ENCODE measurements at regions not wholly inside any gene's neighbourhood (a gene's known extent, or its start where the extent isn't known, plus 50 kb on each side); places are given as distances from the start of the nearest gene placed in this dataset.

DNA sequence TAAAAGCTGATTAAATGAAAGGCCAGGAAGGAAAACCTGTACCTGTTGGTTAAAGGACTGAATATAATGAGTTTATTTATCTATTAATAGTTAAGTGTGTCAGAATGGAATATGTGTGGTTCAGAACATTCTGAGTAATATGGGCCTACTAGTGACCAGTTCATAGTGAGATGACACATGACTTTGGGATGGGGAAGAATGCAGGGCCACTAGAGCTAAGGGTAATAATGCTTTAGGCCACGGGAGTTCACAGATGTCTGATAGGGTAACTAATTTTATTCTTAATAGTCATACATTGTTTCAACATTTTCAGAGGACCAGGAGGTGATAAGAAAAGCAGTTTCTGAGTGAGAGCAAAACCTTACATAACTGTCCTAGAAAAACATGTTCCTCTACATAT, 247.8 kb upstream of the OR4E1 start:
- Histone ChIP-seq H3K4me1 (ENCODE audit: control insufficient read depth in 2 of 2, insufficient read depth in 2 of 2, low read length in 2 of 2) (peaks cover 35 to 49% of the 10 kb centered on the region in 2 donors), H3K79me2 (ENCODE audit: control insufficient read depth, insufficient read depth, low read length) (no peaks in the 10 kb centered on the region), H2AFZ (ENCODE audit: insufficient read depth, low read depth, low read length, poor library complexity, severe bottlenecking) (no peak overlapping the region), H3K4me2 (replicated peaks; ENCODE audit: low read depth, low read length, poor library complexity, severe bottlenecking) (no peak overlapping the region), H3K27me3 (replicated peaks in 1 of 4; ENCODE audit: control extremely low read depth in 1 of 4, control insufficient read depth in 3 of 4, insufficient read depth in 4 of 4, low read length in 3 of 4) (no peaks in the 10 kb centered on the region), H3K27ac (ENCODE audit: low read length in 2 of 2) (no peak overlapping the region), H3K4me3 (ENCODE audit: control extremely low read depth in 1 of 5, extremely low read depth in 1 of 5, insufficient read depth in 1 of 5, low read depth in 2 of 5, low read length in 4 of 5) (no peak overlapping the region), H3K36me3 (replicated peaks in 1 of 2; ENCODE audit: control extremely low read depth in 1 of 2, control insufficient read depth in 1 of 2, extremely low read depth in 1 of 2, insufficient read depth in 2 of 2, low read length in 1 of 2) (no peaks in the 10 kb centered on the region), H4K20me1 (ENCODE audit: control insufficient read depth, insufficient read depth, low read length, poor library complexity, severe bottlenecking) (no peaks in the 10 kb centered on the region), H3K9me3 (ENCODE audit: control extremely low read depth in 1 of 3, control insufficient read depth in 2 of 3, insufficient read depth in 1 of 3, low read length in 2 of 3) (peaks cover 0 to 2% (median 0%) of the 10 kb centered on the region in 3 donors), H3K9ac (ENCODE audit: low read length) (no peak overlapping the region)
- no peak for DNase-seq
- intact Hi-C loops (cut with micrococcal nuclease), result no loop called here
- Mint-ChIP-seq H3K27me3 (no peaks in the 10 kb centered on the region), H3K4me1 (peaks cover 55% of the 10 kb centered on the region), H3K9me3 (ENCODE audit: insufficient read depth) (no peaks in the 10 kb centered on the region), H3K27ac (peak overlapping the region; percentile 16), H3K4me3 (no peak overlapping the region)
- no CpG with 5 or more reads among the region's 1 CpG for WGBS (ENCODE audit: insufficient coverage)
- no peak for TF ChIP-seq EZH2 (IDR thresholded peaks at IDR 0.05; ENCODE audit: borderline replicate concordance, insufficient read depth, low read depth, low read length, poor library complexity, severe bottlenecking)
- TF ChIP-seq, protein P1, sequence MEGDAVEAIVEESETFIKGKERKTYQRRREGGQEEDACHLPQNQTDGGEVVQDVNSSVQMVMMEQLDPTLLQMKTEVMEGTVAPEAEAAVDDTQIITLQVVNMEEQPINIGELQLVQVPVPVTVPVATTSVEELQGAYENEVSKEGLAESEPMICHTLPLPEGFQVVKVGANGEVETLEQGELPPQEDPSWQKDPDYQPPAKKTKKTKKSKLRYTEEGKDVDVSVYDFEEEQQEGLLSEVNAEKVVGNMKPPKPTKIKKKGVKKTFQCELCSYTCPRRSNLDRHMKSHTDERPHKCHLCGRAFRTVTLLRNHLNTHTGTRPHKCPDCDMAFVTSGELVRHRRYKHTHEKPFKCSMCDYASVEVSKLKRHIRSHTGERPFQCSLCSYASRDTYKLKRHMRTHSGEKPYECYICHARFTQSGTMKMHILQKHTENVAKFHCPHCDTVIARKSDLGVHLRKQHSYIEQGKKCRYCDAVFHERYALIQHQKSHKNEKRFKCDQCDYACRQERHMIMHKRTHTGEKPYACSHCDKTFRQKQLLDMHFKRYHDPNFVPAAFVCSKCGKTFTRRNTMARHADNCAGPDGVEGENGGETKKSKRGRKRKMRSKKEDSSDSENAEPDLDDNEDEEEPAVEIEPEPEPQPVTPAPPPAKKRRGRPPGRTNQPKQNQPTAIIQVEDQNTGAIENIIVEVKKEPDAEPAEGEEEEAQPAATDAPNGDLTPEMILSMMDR (IDR thresholded peaks at IDR 0.05), result no peak
- ATAC-seq (ENCODE audit: low read depth), result no peak
- ChIA-PET POLR2A (interaction anchor here (0.6 kb wide), 1 partner anchor 1364 kb away, joined by 3 read pairs; the partner anchor contains the start of gene HOMEZ), CTCF (interaction anchor here (2.4 to 14.3 kb wide), 4 partner anchors 7 to 17 kb away, joined by 8 to 252 read pairs (median 56); no protein-coding TSS in a partner anchor)

- Mint-ChIP-seq H3K27ac (peak overlapping the region; percentile 44), H3K27me3 (no peaks in the 10 kb centered on the region), H3K9me3 (ENCODE audit: insufficient read depth) (no peaks in the 10 kb centered on the region), H3K4me3 (peak overlapping the region; percentile 64), H3K4me1 (peaks cover 28% of the 10 kb centered on the region)
- DNase-seq, result peak; percentile 81
- intact Hi-C loops (cut with micrococcal nuclease), result loop anchor here (1.0 to 5.0 kb wide), 4 partner anchors 15 to 164 kb away; no protein-coding TSS in a partner anchor
- Histone ChIP-seq H3K27me3 (replicated peaks in 1 of 4; ENCODE audit: control extremely low read depth in 1 of 4, control insufficient read depth in 3 of 4, insufficient read depth in 4 of 4, low read length in 3 of 4) (no peaks in the 10 kb centered on the region), H3K27ac (ENCODE audit: low read length in 2 of 2) (no peak overlapping the region), H4K20me1 (ENCODE audit: control insufficient read depth, insufficient read depth, low read length, poor library complexity, severe bottlenecking) (no peaks in the 10 kb centered on the region), H3K4me1 (ENCODE audit: control insufficient read depth in 2 of 2, insufficient read depth in 2 of 2, low read length in 2 of 2) (peaks cover 12 to 23% of the 10 kb centered on the region in 2 donors), H3K9ac (ENCODE audit: low read length) (peak overlapping the region; percentile 17), H3K4me2 (replicated peaks; ENCODE audit: low read depth, low read length, poor library complexity, severe bottlenecking) (peak overlapping the region; percentile 50), H3K9me3 (ENCODE audit: control extremely low read depth in 1 of 3, control insufficient read depth in 2 of 3, insufficient read depth in 1 of 3, low read length in 2 of 3) (peaks cover 0 to 2% (median 0%) of the 10 kb centered on the region in 3 donors), H3K4me3 (ENCODE audit: control extremely low read depth in 1 of 5, extremely low read depth in 1 of 5, insufficient read depth in 1 of 5, low read depth in 2 of 5, low read length in 4 of 5) (peak overlapping the region in 3 of 5 experiments; percentile 13 to 21 (median 18)), H3K79me2 (ENCODE audit: control insufficient read depth, insufficient read depth, low read length) (no peaks in the 10 kb centered on the region), H2AFZ (ENCODE audit: insufficient read depth, low read depth, low read length, poor library complexity, severe bottlenecking) (peak overlapping the region; percentile 68), H3K36me3 (replicated peaks in 1 of 2; ENCODE audit: control extremely low read depth in 1 of 2, control insufficient read depth in 1 of 2, extremely low read depth in 1 of 2, insufficient read depth in 2 of 2, low read length in 1 of 2) (no peaks in the 10 kb centered on the region)
- ATAC-seq (ENCODE audit: low read depth), result peak; percentile 63
- POLR2A ChIA-PET, result no interaction called here
- TF ChIP-seq EZH2 (IDR thresholded peaks at IDR 0.05; ENCODE audit: borderline replicate concordance, insufficient read depth, low read depth, low read length, poor library complexity, severe bottlenecking), result no peak
- TF ChIP-seq, protein P1 (IDR thresholded peaks at IDR 0.05), result peak; percentile 89
- CTCF ChIA-PET, result interaction anchor here (0.5 to 14.3 kb wide), 19 partner anchors 9 to 361 kb away, joined by 3 to 252 read pairs (median 4); no protein-coding TSS in a partner anchor
- WGBS (ENCODE audit: insufficient coverage), result 17% methylated on average over 3 of the region's 4 CpGs
Measured at GRCh38 chr14:21917699-21918436, 244.2 kb upstream of the OR4E1 start.
